OCI-LY7 (cell line): ENCODE measurements at regions not wholly inside any gene's neighbourhood (a gene's known extent, or its start where the extent isn't known, plus 50 kb on each side); places are given as distances from the start of the nearest gene placed in this dataset.

Experiments used
- CTCF ChIP-seq: fragments of 200-600 bp; sonication (generic); conservative IDR thresholded peaks from 2 replicates; pipeline ENCODE4 v1.5.1; 2014; ENCODE audit warnings: mild to moderate bottlenecking, antibody characterized with exemption, low read length, moderate library complexity, mixed read lengths
- EZH2phosphoT487 ChIP-seq: fragments of 200-600 bp; sonication (generic); IDR thresholded peaks from 2 replicates; pipeline ENCODE4 v1.6.1; 2018; ENCODE audit warnings: low read depth, borderline replicate concordance, mild to moderate bottlenecking, mixed run types, antibody characterized with exemption, low read length, moderate library complexity, mixed read lengths

GRCh38 chr7:97280950-97281349 is 163.5 kb downstream of the SDHAF3 start:
- TF ChIP-seq CTCF: no peak
- no peak for TF ChIP-seq EZH2phosphoT487
